Prostate gland (tissue), 2 donors: ENCODE measurements at regions not wholly inside any gene's neighbourhood (a gene's known extent, or its start where the extent isn't known, plus 50 kb on each side); places are given as distances from the start of the nearest gene placed in this dataset.

ENCODE experiments used
- DNase-seq: peaks from one replicate; pipeline ENCODE4 v3.0.0-alpha.2; 2019; ENCODE audit warnings: low spot score
- H3K27ac ChIP-seq, 2 donors: fragments of 200-600 bp; sonication (generic); 2 replicates each; pipeline ENCODE4 v1.5.1; 2017 to 2019
- H3K27me3 ChIP-seq: fragments of 200-600 bp; sonication (generic); replicated peaks from 2 replicates; pipeline ENCODE4 v1.5.1; 2019; ENCODE audit not compliant: insufficient read depth
- H3K36me3 ChIP-seq, 2 donors: fragments of 200-600 bp; sonication (generic); 1 replicate in 1 of 2; 2 replicates in 1 of 2; pipeline versions ENCODE4 v1.5.1 to v1.8.1; 2017 to 2019
- H3K4me1 ChIP-seq: fragments of 200-600 bp; sonication (generic); replicated peaks from 2 replicates; pipeline ENCODE4 v1.5.1; 2019
- H3K4me3 ChIP-seq, 2 donors: fragments of 200-600 bp; sonication (generic); 2 replicates each; pipeline ENCODE4 v1.5.1; 2017 to 2019
- H3K9me3 ChIP-seq: fragments of 200-600 bp; sonication (generic); 2 replicates; pipeline ENCODE4 v1.5.1; 2017
- POLR2A ChIP-seq: fragments of 450-650 bp; IDR thresholded peaks from one replicate; pipeline ENCODE4 v1.6.1; 2016; ENCODE audit warnings: antibody characterized with exemption, mild to moderate bottlenecking
- POLR2AphosphoS5 ChIP-seq: sonication (generic); formaldehyde crosslinking; IDR thresholded peaks from one replicate; pipeline ENCODE4 v1.6.1; 2017; ENCODE audit warnings: antibody characterized with exemption
- WGBS: methylation state at CpG from one replicate; pipeline ENCODE4 v1.1.5; 2018; 5-methylcytosine and 5-hydroxymethylcytosine counted together
- intact Hi-C: fragments of 100-400 bp; cut with DNase I; formaldehyde crosslinking; loops from one replicate; pipeline ENCODE4 v1.14.2; 2022
- TF ChIP-seq, protein P1 (sequence below), 4 experiments: fragments of 200-600 bp in 2 of 4; fragments of 450-650 bp in 2 of 4; sonication (generic) in 2 of 4; IDR thresholded peaks; 1 replicate in 3 of 4; 2 replicates in 1 of 4; pipeline ENCODE4 v1.5.1; 2016 to 2019; ENCODE audit warnings: antibody characterized with exemption in 4 of 4, mild to moderate bottlenecking in 2 of 4, moderate library complexity in 2 of 4

DNA sequence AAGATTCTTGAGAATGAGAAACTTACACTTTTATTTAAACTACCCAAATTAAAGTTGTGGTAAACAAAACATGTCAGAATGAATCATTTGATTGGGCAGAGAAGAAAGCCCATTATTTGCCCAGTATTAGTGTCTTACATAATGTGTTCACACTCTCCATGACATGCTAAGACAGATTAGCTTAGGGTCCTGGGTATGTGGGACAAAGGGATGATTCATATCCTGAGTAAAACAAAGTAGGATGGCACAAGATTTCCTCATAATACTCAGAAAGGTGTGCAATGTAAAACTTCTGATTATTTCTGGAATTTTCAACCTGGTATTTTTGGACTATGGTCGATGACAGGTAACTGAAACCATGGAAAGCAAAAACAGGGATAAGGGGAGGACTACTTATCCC, 183.9 kb upstream of the POU5F2 start:
- no peaks in the 10 kb centered on the region for H3K9me3 ChIP-seq
- H3K27ac ChIP-seq: no peak overlapping the region
- WGBS: 97% methylated on average over 1 of the region's 1 CpG
- TF ChIP-seq POLR2A: no peak
- TF ChIP-seq, protein P1, sequence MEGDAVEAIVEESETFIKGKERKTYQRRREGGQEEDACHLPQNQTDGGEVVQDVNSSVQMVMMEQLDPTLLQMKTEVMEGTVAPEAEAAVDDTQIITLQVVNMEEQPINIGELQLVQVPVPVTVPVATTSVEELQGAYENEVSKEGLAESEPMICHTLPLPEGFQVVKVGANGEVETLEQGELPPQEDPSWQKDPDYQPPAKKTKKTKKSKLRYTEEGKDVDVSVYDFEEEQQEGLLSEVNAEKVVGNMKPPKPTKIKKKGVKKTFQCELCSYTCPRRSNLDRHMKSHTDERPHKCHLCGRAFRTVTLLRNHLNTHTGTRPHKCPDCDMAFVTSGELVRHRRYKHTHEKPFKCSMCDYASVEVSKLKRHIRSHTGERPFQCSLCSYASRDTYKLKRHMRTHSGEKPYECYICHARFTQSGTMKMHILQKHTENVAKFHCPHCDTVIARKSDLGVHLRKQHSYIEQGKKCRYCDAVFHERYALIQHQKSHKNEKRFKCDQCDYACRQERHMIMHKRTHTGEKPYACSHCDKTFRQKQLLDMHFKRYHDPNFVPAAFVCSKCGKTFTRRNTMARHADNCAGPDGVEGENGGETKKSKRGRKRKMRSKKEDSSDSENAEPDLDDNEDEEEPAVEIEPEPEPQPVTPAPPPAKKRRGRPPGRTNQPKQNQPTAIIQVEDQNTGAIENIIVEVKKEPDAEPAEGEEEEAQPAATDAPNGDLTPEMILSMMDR (IDR thresholded peaks at IDR 0.05): no peak
- TF ChIP-seq POLR2AphosphoS5: no peak
- intact Hi-C loops: no loop called here
- H3K4me1 ChIP-seq: no peaks in the 10 kb centered on the region
- no peak for DNase-seq
- H3K36me3 ChIP-seq: no peaks in the 10 kb centered on the region
- H3K27me3 ChIP-seq: no peaks in the 10 kb centered on the region
- no peak overlapping the region for H3K4me3 ChIP-seq

DNA sequence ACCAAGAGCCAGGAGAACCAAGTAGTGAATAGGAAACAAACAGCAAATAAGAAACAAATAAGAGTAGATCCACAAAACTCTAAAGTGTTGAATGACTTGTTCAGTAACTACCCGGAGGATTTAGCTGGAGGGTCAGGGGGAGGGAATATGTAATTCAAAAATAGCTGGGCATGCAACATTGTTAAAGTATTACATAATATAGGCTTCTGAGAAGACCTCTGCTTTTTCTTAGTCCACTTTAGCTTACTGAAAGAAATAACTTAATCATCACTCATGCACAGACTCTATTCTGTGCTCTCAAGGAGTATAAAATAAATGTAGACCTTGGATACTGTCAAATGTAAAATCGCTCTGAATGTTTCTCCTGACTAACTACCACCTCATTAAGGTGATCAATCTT, 183.2 kb upstream of the POU5F2 start:
- no peaks in the 10 kb centered on the region for H3K36me3 ChIP-seq
- no peak for DNase-seq
- no peak overlapping the region for H3K27ac ChIP-seq
- TF ChIP-seq, protein P1 (IDR thresholded peaks at IDR 0.05): no peak
- TF ChIP-seq POLR2A (no peak), POLR2AphosphoS5 (no peak)
- no peak overlapping the region for H3K4me3 ChIP-seq
- intact Hi-C loops: no loop called here
- H3K4me1 ChIP-seq: no peaks in the 10 kb centered on the region
- H3K27me3 ChIP-seq: no peaks in the 10 kb centered on the region
- WGBS: 88% methylated on average over 2 of the region's 2 CpGs
- no peaks in the 10 kb centered on the region for H3K9me3 ChIP-seq

DNA sequence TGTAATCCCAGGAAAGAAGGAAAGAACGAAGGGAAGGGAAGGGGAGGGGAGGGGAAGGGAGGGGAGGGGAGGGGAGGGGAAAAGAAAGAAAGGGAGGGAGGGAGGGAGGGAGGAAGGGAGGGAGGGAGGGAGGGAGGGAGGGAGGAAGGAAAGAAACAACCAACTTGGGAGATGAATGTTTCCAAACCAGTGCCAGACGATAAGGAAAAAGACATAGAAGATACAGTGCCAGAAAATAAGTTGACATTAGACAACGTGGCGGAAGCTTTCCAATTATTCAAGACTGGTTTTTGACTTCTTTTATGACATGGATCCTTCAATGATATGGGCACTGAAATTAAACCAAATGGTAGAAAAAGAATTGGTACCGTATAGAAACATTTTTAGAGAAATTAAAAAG, 181.2 kb upstream of the POU5F2 start:
- WGBS: 95% methylated on average over 5 of the region's 5 CpGs
- DNase-seq: no peak

DNA sequence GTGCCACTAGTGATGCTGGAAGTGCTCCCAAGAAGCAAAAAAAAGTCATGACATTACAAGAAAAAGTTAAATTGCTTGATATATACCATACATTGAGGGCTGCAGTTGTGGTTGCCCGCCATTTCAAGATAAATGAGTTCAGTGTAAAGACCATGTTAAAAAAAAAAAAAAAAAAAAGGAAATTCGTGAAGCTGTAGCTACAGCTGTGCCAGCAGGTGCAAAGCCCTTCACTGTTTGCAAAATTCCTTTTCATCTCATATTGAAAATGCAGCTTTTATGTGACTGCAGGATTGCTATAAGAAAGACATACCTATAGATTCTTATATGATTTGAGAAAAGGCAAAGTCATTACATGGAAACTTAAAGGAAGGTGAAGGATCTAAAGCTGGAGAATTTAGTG, 179.6 kb upstream of the POU5F2 start:
- Histone ChIP-seq H3K4me3 (no peak overlapping the region), H3K9me3 (no peaks in the 10 kb centered on the region), H3K27ac (no peak overlapping the region), H3K36me3 (no peaks in the 10 kb centered on the region), H3K27me3 (no peaks in the 10 kb centered on the region), H3K4me1 (no peaks in the 10 kb centered on the region)
- no peak for TF ChIP-seq POLR2AphosphoS5
- TF ChIP-seq, protein P1 (IDR thresholded peaks at IDR 0.05): no peak
- no peak for TF ChIP-seq POLR2A
- intact Hi-C loops: no loop called here
- DNase-seq: no peak
- 82% methylated on average over 2 of the region's 2 CpGs for WGBS

More for the DNA sequence above, 181.2 kb upstream of the POU5F2 start:
- TF ChIP-seq POLR2AphosphoS5 (no peak), POLR2A (no peak)
- TF ChIP-seq, protein P1 (IDR thresholded peaks at IDR 0.05): no peak
- Histone ChIP-seq H3K27ac (no peak overlapping the region), H3K4me3 (no peak overlapping the region), H3K27me3 (no peaks in the 10 kb centered on the region), H3K9me3 (no peaks in the 10 kb centered on the region), H3K4me1 (no peaks in the 10 kb centered on the region), H3K36me3 (no peaks in the 10 kb centered on the region)
- intact Hi-C loops: no loop called here

DNA sequence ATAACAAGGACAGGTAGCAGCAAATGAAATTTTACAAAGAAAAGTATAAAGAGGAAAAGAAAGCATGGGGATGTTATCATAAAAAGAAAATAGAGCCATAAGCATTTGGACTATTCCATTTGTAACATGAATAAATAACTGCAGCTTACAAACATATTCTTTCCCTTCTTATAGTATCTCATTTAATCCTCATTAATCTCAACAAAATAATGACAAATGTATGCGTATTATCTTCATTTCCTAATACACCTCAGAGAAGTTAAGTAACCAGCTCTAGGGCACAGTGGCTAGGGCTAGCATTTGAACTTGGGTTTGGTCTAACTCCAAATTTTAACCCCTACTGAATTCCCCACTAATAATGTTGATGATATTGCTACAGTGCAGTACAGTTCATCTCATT, 175.5 kb upstream of the POU5F2 start:
- Histone ChIP-seq H3K9me3 (no peaks in the 10 kb centered on the region), H3K27ac (no peak overlapping the region), H3K4me3 (no peak overlapping the region), H3K36me3 (no peaks in the 10 kb centered on the region), H3K27me3 (no peaks in the 10 kb centered on the region), H3K4me1 (no peaks in the 10 kb centered on the region)
- TF ChIP-seq POLR2A: no peak
- TF ChIP-seq POLR2AphosphoS5: no peak
- TF ChIP-seq, protein P1 (IDR thresholded peaks at IDR 0.05): no peak
- DNase-seq: no peak
- intact Hi-C loops: no loop called here
- WGBS: 97% methylated on average over 1 of the region's 1 CpG
